22Rv1 (cell line): ENCODE measurements at regions not wholly inside any gene's neighbourhood (a gene's known extent, or its start where the extent isn't known, plus 50 kb on each side); places are given as distances from the start of the nearest gene placed in this dataset.

Source experiments
- ZFX ChIP-seq: fragments of 450-650 bp; IDR thresholded peaks from 2 replicates; pipeline ENCODE4 v1.6.1; 2017; ENCODE audit warnings: antibody characterized with exemption, borderline replicate concordance
- TF ChIP-seq, protein P1 (sequence below): fragments of 450-650 bp; IDR thresholded peaks from 2 replicates; pipeline ENCODE4 v1.5.1; 2017; ENCODE audit warnings: mild to moderate bottlenecking

DNA sequence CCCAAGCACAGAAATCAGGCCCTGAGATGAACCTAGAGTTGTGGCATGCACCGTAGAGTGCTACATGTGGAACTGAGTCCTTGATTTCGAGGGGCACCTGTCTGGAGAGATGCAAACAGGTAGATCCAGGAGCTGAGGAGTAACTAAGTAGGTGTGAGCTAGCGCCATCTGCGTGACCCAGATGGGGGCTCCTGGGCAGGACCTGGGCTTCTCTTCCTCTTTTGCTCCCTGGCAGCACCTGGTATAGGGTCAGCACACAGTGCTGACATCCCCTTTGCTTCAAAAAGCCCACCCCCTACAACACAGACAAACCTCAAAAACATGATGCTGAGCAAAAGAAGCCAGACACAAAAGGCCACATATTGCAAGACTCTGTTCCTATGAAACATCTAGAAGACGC lies 65.8 kb downstream of the PITPNM2 start:
- TF ChIP-seq, protein P1, sequence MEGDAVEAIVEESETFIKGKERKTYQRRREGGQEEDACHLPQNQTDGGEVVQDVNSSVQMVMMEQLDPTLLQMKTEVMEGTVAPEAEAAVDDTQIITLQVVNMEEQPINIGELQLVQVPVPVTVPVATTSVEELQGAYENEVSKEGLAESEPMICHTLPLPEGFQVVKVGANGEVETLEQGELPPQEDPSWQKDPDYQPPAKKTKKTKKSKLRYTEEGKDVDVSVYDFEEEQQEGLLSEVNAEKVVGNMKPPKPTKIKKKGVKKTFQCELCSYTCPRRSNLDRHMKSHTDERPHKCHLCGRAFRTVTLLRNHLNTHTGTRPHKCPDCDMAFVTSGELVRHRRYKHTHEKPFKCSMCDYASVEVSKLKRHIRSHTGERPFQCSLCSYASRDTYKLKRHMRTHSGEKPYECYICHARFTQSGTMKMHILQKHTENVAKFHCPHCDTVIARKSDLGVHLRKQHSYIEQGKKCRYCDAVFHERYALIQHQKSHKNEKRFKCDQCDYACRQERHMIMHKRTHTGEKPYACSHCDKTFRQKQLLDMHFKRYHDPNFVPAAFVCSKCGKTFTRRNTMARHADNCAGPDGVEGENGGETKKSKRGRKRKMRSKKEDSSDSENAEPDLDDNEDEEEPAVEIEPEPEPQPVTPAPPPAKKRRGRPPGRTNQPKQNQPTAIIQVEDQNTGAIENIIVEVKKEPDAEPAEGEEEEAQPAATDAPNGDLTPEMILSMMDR = no peak
- TF ChIP-seq ZFX = no peak
